IPS-NIHi11 (cell line): ENCODE measurements at regions not wholly inside any gene's neighbourhood (a gene's known extent, or its start where the extent isn't known, plus 50 kb on each side); places are given as distances from the start of the nearest gene placed in this dataset.
"Not testable (repeated sequence)": the region's sequence is repeated elsewhere in the genome, so short reads cannot be mapped to it uniquely, and the experiment has no call there.

Experiments used
- DNase-seq: peaks from one replicate; pipeline ENCODE4 v3.0.0; 2012; ENCODE audit warnings: mixed read lengths, low spot score

DNA sequence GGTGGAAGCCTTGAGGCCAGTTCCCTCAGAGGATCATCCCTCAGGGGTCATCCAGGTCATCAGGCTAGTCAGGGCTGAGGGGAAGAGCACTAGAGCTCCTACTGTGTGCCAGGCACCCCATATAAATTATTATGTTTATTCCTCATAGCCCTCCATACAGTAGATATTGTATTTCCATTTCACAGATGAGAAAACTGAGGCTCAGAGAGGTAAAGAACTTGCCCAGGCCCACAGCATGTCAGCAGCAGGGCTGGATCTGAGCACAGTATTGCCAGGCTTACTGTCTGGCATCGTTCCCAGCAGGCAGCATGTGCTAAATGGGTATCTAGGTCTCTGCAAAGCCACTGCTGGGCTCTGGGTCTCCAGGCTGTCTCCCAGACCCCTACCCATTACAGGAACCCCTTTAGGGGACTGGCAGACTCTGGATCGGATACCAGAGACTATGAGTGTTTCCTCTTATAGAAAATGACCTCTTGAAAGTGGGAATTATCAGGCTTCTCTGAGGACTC lies 153.3 kb downstream of the PTPRU start:
- no peak for DNase-seq

- DNase-seq: no peak
These were observed 152.6 kb downstream of the PTPRU start for GRCh38 chr1:29388884-29389283.

DNA sequence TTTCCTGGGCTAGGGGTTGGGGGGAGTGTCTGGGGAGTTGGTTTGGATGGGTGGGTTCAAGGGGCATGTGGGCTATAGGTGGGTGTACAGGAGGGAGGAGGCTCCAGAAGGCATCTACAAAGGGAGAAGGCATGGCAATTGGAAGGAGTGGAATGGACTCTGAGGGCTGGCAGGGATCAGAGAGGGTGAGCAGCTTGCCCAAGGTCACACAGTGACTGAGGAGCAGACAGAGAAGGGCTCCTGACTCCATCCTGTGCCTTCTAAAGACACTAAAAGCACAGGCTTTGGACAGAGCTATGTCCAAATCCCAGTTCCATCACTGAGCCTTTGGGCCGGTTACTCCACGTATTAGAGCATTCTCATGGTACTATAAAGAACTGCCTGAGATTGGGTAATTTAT lies 151.8 kb downstream of the PTPRU start:
- DNase-seq: no peak

DNA sequence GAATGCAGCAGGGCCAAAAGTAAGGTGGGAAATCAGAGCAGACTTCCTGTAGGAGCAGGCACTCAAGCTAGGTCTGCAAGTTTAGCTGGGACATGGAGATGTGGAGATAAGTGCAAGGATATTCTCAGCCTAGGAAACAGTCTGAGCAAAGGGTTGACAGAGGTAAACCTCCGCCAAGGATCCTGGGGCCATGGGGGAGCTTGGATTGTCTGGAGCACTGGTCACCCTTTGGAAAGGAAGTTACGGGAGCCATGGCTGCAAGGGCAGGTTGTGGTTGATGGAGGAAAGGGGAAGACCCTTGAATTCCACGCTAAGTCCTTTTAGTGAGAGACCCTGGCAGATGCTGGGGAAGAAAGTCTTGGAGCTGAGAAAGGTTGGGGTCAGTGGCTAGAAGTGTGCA lies 150.9 kb downstream of the PTPRU start:
- no peak for DNase-seq

GRCh38 chr1:29386453-29386852 lies 150.1 kb downstream of the PTPRU start:
- not testable (repeated sequence) for DNase-seq

GRCh38 chr1:29385966-29386365 lies 149.6 kb downstream of the PTPRU start:
- DNase-seq: no peak

GRCh38 chr1:29384496-29385015 lies 148.2 kb downstream of the PTPRU start:
- DNase-seq: no peak

DNA sequence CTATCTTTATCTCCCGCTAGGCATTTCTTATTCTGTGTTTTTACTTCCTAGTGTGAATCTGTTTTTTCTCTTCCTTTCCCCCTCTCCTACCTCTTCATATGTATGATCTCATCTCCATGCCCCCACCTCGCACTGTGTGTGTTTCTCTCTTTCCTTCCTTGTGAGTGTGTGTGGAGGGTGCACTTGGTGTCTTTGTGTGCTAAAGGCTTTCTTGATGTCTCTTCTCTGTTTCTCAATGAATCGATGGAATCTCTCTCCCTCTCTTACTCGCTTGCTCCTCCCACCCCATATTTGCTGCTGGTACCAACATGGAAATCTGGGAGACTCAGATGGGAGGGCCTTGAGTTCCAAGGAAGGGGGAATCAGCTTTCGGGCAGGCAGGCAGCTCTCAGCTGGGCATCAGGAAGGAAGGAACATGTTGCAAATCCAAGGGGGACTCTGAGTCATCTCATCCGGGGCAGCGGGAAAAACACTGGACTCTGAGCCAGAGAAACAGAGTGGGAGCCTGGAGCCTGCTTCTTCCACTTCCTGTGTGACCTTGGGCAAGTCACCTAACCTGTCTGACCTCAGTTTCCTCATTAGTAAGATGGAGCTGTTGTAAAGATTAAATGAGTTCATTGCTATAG lies 147.5 kb downstream of the PTPRU start:
- no peak for DNase-seq

GRCh38 chr1:29382851-29383745 lies 146.8 kb downstream of the PTPRU start:
- DNase-seq: no peak

GRCh38 chr1:29381426-29381825 lies 145.1 kb downstream of the PTPRU start:
- DNase-seq: no peak

GRCh38 chr1:29380532-29380931 lies 144.2 kb downstream of the PTPRU start:
- no peak for DNase-seq

DNA sequence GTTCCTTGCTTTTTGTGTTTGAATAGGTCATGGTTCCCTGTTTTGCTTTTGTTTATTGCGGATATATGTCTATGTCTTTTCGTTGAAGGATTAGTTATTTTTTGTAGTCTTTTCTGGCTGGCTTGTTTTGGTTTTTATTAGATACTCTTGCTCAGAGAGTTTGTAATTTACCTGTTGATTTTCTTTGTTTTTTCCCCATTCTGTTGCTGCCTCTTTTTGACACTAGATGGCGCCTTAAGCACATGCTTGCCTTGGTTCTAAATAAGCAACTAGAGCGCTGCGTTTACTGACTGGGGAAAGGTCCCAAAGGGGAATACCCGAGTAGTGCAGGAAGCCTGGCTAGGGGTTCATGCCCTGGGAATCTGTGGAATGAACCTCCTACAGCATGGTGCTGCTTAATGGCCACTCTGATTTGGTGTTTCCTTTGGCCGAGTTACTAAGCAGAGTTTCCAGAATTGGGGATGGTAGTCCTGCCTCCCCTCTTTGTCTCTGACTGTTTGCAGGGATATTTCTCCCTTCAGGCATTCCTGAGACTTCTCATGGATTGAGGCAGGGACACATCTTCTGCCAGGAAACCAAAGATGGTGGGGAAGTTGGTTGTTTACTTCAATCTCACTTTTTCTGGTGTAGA lies 143.2 kb downstream of the PTPRU start:
- peak; percentile 76 for DNase-seq
